H1 (cell line): ENCODE measurements at regions not wholly inside any gene's neighbourhood (a gene's known extent, or its start where the extent isn't known, plus 50 kb on each side); places are given as distances from the start of the nearest gene placed in this dataset.

ENCODE experiments used
- CTCF ChIA-PET: fragments of 300-600 bp; sonication (Branson Sonifier 250); formaldehyde crosslinking; loops from one replicate; lab custom pipeline; 2021; ENCODE audit not compliant: partially characterized antibody; lab: Charles Lee
- POLR2A ChIA-PET: fragments of 300-600 bp; sonication (Branson Sonifier 250); formaldehyde crosslinking; loops from one replicate; lab custom pipeline; 2021; ENCODE audit warnings: inconsistent platforms; ENCODE audit not compliant: partially characterized antibody; lab: Charles Lee
- DNase-seq, 2 experiments: peaks; one replicate each; pipeline versions ENCODE4 v3.0.0 to v3.0.0-alpha.2; 2010 to 2022; ENCODE audit warnings: low spot score in 2 of 2, low read depth in 1 of 2, mixed read lengths in 1 of 2
- FAIRE-seq: peaks from 2 replicates; lab custom pipeline; 2011; peaks lifted over from hg19 to GRCh38; lab: Jason Lieb, UNC
- H2AFZ ChIP-seq: 2 replicates; pipeline ENCODE4 v1.8.1; 2012; ENCODE audit warnings: low read length, inconsistent platforms
- H2AK5ac ChIP-seq: 2 replicates; pipeline ENCODE4 v1.6.1; 2013; ENCODE audit warnings: low read depth, low read length
- H2BK120ac ChIP-seq: replicated peaks from 2 replicates; pipeline ENCODE3; 2013; ENCODE audit warnings: low read depth, low read length, inconsistent platforms
- H2BK12ac ChIP-seq: 2 replicates; pipeline ENCODE4 v1.6.1; 2013; ENCODE audit warnings: low read depth, low read length
- H2BK15ac ChIP-seq: 2 replicates; pipeline ENCODE4 v1.6.1; 2013; ENCODE audit warnings: low read length
- H2BK20ac ChIP-seq: 2 replicates; pipeline ENCODE4 v1.6.1; 2013; ENCODE audit warnings: low read length
- H2BK5ac ChIP-seq: 2 replicates; pipeline ENCODE4 v1.6.1; 2013; ENCODE audit warnings: low read depth, low read length
- H3K14ac ChIP-seq: 2 replicates; pipeline ENCODE4 v1.6.1; 2013; ENCODE audit warnings: inconsistent platforms; ENCODE audit not compliant: insufficient read length
- H3K18ac ChIP-seq: 2 replicates; pipeline ENCODE4 v1.6.1; 2013; ENCODE audit warnings: low read length; ENCODE audit errors: extremely low read depth
- H3K23ac ChIP-seq: 2 replicates; pipeline ENCODE4 v1.6.1; 2013; ENCODE audit warnings: inconsistent platforms; ENCODE audit not compliant: insufficient read length
- H3K23me2 ChIP-seq: 2 replicates; pipeline ENCODE4 v1.6.1; 2013; ENCODE audit warnings: low read depth, low read length
- H3K27ac ChIP-seq: 2 replicates; pipeline ENCODE4 v1.6.1; 2011; ENCODE audit warnings: low read depth, low read length, inconsistent platforms
- H3K27me3 ChIP-seq, 4 experiments: replicated peaks in 1 of 4; 1 replicate in 1 of 4; 2 replicates in 3 of 4; pipeline versions ENCODE4 v1.6.1 to v1.8.1; 2011 to 2013; ENCODE audit warnings: low read length in 3 of 4, mild to moderate bottlenecking in 3 of 4, inconsistent platforms in 2 of 4, mixed read lengths in 2 of 4, moderate library complexity in 1 of 4; ENCODE audit not compliant: control insufficient read depth in 3 of 4, insufficient read depth in 3 of 4; ENCODE audit errors: extremely low read depth in 1 of 4
- H3K36me3 ChIP-seq, 4 experiments: 2 replicates each; pipeline versions ENCODE4 v1.6.1 to v1.8.1; 2011 to 2013; ENCODE audit warnings: mild to moderate bottlenecking in 4 of 4, low read length in 3 of 4, moderate library complexity in 2 of 4, control low read depth in 1 of 4, inconsistent platforms in 1 of 4; ENCODE audit not compliant: insufficient read depth in 4 of 4, control insufficient read depth in 2 of 4
- H3K4ac ChIP-seq: replicated peaks from 2 replicates; pipeline ENCODE3; 2013; ENCODE audit warnings: low read length, low read depth, mixed read lengths, inconsistent platforms; ENCODE audit not compliant: insufficient read length
- H3K4me1 ChIP-seq, 4 experiments: replicated peaks in 1 of 4; 1 replicate in 1 of 4; 2 replicates in 3 of 4; pipeline versions ENCODE4 v1.6.1 to v1.8.1; 2011 to 2013; ENCODE audit warnings: low read length in 3 of 4, inconsistent platforms in 2 of 4, mixed read lengths in 1 of 4; ENCODE audit not compliant: insufficient read depth in 4 of 4, control insufficient read depth in 3 of 4
- H3K4me2 ChIP-seq, 2 experiments: 2 replicates each; pipeline versions ENCODE4 v1.6.1 to v1.8.1; 2011 to 2013; ENCODE audit warnings: low read depth in 2 of 2, low read length in 2 of 2, control low read depth in 1 of 2, inconsistent platforms in 1 of 2, mild to moderate bottlenecking in 1 of 2; ENCODE audit not compliant: insufficient read depth in 1 of 2
- H3K4me3 ChIP-seq, 4 experiments: fragments of 200-600, 300-600 bp in 1 of 4; sonication (generic), shearing (Covaris generic), sonication (Bioruptor Twin) in 1 of 4; 2 replicates each; pipeline versions ENCODE4 v1.5.1 to v1.8.1; 2011 to 2016; ENCODE audit warnings: low read length in 4 of 4, low read depth in 3 of 4, control low read depth in 2 of 4, inconsistent platforms in 2 of 4, mild to moderate bottlenecking in 2 of 4, mixed read lengths in 1 of 4, moderate library complexity in 1 of 4; ENCODE audit not compliant: insufficient read depth in 2 of 4; ENCODE audit errors: extremely low read depth in 1 of 4
- H3K56ac ChIP-seq: replicated peaks from 2 replicates; pipeline ENCODE3; 2013; ENCODE audit warnings: low read depth, mild to moderate bottlenecking, mixed read lengths, low read length, inconsistent platforms; ENCODE audit not compliant: insufficient read length
- H3K79me1 ChIP-seq: 2 replicates; pipeline ENCODE4 v1.6.1; 2013; ENCODE audit warnings: low read depth, low read length, control low read depth
- H3K79me2 ChIP-seq, 2 experiments: 2 replicates each; pipeline versions ENCODE4 v1.6.1 to v1.8.1; 2012 to 2013; ENCODE audit warnings: low read length in 2 of 2, mild to moderate bottlenecking in 2 of 2, inconsistent platforms in 1 of 2; ENCODE audit not compliant: insufficient read depth in 2 of 2, control insufficient read depth in 1 of 2
- H3K9ac ChIP-seq, 4 experiments: replicated peaks in 1 of 4; 1 replicate in 1 of 4; 2 replicates in 3 of 4; pipeline versions ENCODE4 v1.6.1 to v1.8.1; 2011 to 2013; ENCODE audit warnings: low read depth in 3 of 4, low read length in 3 of 4, control low read depth in 2 of 4, mild to moderate bottlenecking in 2 of 4, moderate library complexity in 2 of 4, inconsistent platforms in 1 of 4; ENCODE audit errors: extremely low read depth in 1 of 4
- H3K9me3 ChIP-seq, 2 experiments: 2 replicates each; pipeline versions ENCODE4 v1.6.1 to v1.8.1; 2012 to 2013; ENCODE audit warnings: mild to moderate bottlenecking in 2 of 2, moderate library complexity in 2 of 2, control low read depth in 1 of 2, inconsistent platforms in 1 of 2, low read depth in 1 of 2, low read length in 1 of 2, mixed read lengths in 1 of 2; ENCODE audit not compliant: insufficient read depth in 2 of 2
- H4K20me1 ChIP-seq, 2 experiments: replicated peaks in 1 of 2; 2 replicates each; pipeline versions ENCODE3 to v1.8.1; 2011 to 2013; ENCODE audit warnings: inconsistent platforms in 2 of 2, low read length in 2 of 2, mild to moderate bottlenecking in 1 of 2; ENCODE audit not compliant: insufficient read depth in 2 of 2, control insufficient read depth in 1 of 2
- H4K5ac ChIP-seq: 2 replicates; pipeline ENCODE4 v1.6.1; 2013; ENCODE audit warnings: low read length, low read depth, mixed read lengths, inconsistent platforms; ENCODE audit not compliant: insufficient read length
- H4K8ac ChIP-seq: 2 replicates; pipeline ENCODE4 v1.8.0; 2013; ENCODE audit warnings: mild to moderate bottlenecking, moderate library complexity, low read length, inconsistent platforms; ENCODE audit not compliant: insufficient read depth; ENCODE audit errors: extremely low read depth
- H4K91ac ChIP-seq: replicated peaks from 2 replicates; pipeline ENCODE3; 2013; ENCODE audit warnings: low read length, mixed read lengths, inconsistent platforms; ENCODE audit not compliant: insufficient read length
- CBX8 ChIP-seq: fragments of 300-800, 300-1000 bp; sonication (generic); IDR thresholded peaks from 2 replicates; pipeline ENCODE4 v1.7.1; 2016; ENCODE audit warnings: low read depth, low read length, borderline replicate concordance
- CTBP2 ChIP-seq: IDR thresholded peaks from 2 replicates; pipeline ENCODE4 v1.7.0; 2011; ENCODE audit warnings: borderline replicate concordance, mild to moderate bottlenecking, moderate library complexity, mixed read lengths, low read length; ENCODE audit not compliant: insufficient read depth, insufficient read length
- E2F6 ChIP-seq: IDR thresholded peaks from 2 replicates; pipeline ENCODE4 v1.6.1; 2012; ENCODE audit warnings: inconsistent platforms
- KDM1A ChIP-seq: fragments of 200-600, 300-600 bp; sonication (generic); IDR thresholded peaks from 2 replicates; pipeline ENCODE4 v1.7.1; 2016; ENCODE audit warnings: mild to moderate bottlenecking, low read length, borderline replicate concordance
- KDM5A ChIP-seq: fragments of 200-600 bp; IDR thresholded peaks from 2 replicates; pipeline ENCODE4 v1.7.1; 2012; ENCODE audit warnings: mild to moderate bottlenecking, low read length, inconsistent platforms, mixed read lengths
- RFX5 ChIP-seq: IDR thresholded peaks from 2 replicates; pipeline ENCODE4 v1.6.1; 2011; ENCODE audit warnings: low read depth, low read length, improper control_type of control experiment, borderline replicate concordance
- SP4 ChIP-seq: IDR thresholded peaks from 2 replicates; pipeline ENCODE4 v1.6.1; 2012; ENCODE audit warnings: low read length, inconsistent platforms
- TAF1 ChIP-seq: IDR thresholded peaks from 2 replicates; pipeline ENCODE4 v1.6.1; 2011; ENCODE audit warnings: mild to moderate bottlenecking, low read depth, low read length
- TAF7 ChIP-seq: optimal IDR thresholded peaks from 2 replicates; pipeline ENCODE3; 2011; ENCODE audit warnings: low read depth, mild to moderate bottlenecking, inconsistent platforms, low read length, moderate library complexity, borderline replicate concordance
- WGBS, 2 experiments: shearing (Covaris generic) in 1 of 2; methylation state at CpG; one replicate each; pipeline versions ENCODE4 v1.1.6 to v1.1.7; 2013 to 2015; ENCODE audit warnings: low lambda C conversion rate in 2 of 2, mixed read lengths in 2 of 2, inconsistent platforms in 1 of 2, low coverage in 1 of 2, missing lambda C conversion rate in 1 of 2; ENCODE audit not compliant: insufficient replicate concordance in 2 of 2, insufficient coverage in 1 of 2, insufficient read length in 1 of 2; ENCODE audit errors: extremely low coverage in 1 of 2, missing lambda C conversion rate in 1 of 2; 5-methylcytosine and 5-hydroxymethylcytosine counted together

- H3K27me3 ChIP-seq, result no peaks in the 10 kb centered on the region; a peak in 1 of 7 replicates
- H3K79me1 ChIP-seq, result no peaks in the 10 kb centered on the region
Observed at GRCh38 chr9:16236311-16236710, 634.2 kb downstream of the BNC2 start.

More at GRCh38 chr9:16236311-16236710, 634.2 kb downstream of the BNC2 start:
- Histone ChIP-seq H3K4ac (no peak overlapping the region), H3K23me2 (no peaks in the 10 kb centered on the region), H4K8ac (no peak overlapping the region), H2BK12ac (no peak overlapping the region), H3K14ac (no peak overlapping the region), H4K5ac (no peak overlapping the region), H4K91ac (no peak overlapping the region), H3K18ac (no peak overlapping the region), H2BK20ac (no peak overlapping the region), H3K36me3 (no peaks in the 10 kb centered on the region), H2BK120ac (no peak overlapping the region), H2AFZ (no peak overlapping the region), H3K27ac (no peak overlapping the region), H2BK15ac (no peak overlapping the region), H3K4me1 (no peaks in the 10 kb centered on the region), H3K4me3 (no peak overlapping the region), H3K79me2 (no peaks in the 10 kb centered on the region), H3K9me3 (no peaks in the 10 kb centered on the region), H2BK5ac (no peak overlapping the region), H3K23ac (no peak overlapping the region), H3K56ac (no peak overlapping the region), H3K9ac (no peak overlapping the region), H3K4me2 (no peak overlapping the region), H4K20me1 (no peaks in the 10 kb centered on the region), H2AK5ac (no peak overlapping the region)
- ChIA-PET CTCF (interaction anchor here (1.0 kb wide), 1 partner anchor 31 kb away, joined by 3 read pairs; no protein-coding TSS in a partner anchor), POLR2A (no interaction called here)
- TF ChIP-seq TAF1 (no peak), SP4 (no peak), KDM5A (no peak), KDM1A (no peak), CTBP2 (no peak), E2F6 (no peak), TAF7 (no peak), RFX5 (no peak), CBX8 (no peak)
- WGBS, 2 experiments, result 91% methylated on average over 8 of the region's 8 CpGs; no CpG with 5 or more reads in 1 of the 2 experiments
- no peak for DNase-seq
- no peak for FAIRE-seq
